Smooth muscle cell (in vitro differentiated cells): ENCODE measurements at regions not wholly inside any gene's neighbourhood (a gene's known extent, or its start where the extent isn't known, plus 50 kb on each side); places are given as distances from the start of the nearest gene placed in this dataset.

ENCODE experiments used
- DNase-seq: peaks from one replicate; lab custom pipeline; 2025; ENCODE audit not compliant: unreplicated experiment; lab: John Stamatoyannopoulos, UW
- H2AFZ ChIP-seq: fragments of 200-600 bp; sonication (generic); 2 replicates; pipeline ENCODE4 v1.6.0; 2016; ENCODE audit warnings: antibody characterized with exemption, low read depth, mild to moderate bottlenecking
- H3F3A ChIP-seq: fragments of 200-600 bp; sonication (generic); 2 replicates; pipeline ENCODE4 v1.6.0; 2017; ENCODE audit warnings: antibody characterized with exemption, low read depth
- H3K27ac ChIP-seq: fragments of 200-600 bp; sonication (generic); 2 replicates; pipeline ENCODE4 v1.5.1; 2016; ENCODE audit warnings: low read depth, mild to moderate bottlenecking
- H3K27me3 ChIP-seq: fragments of 200-600 bp; sonication (generic); 2 replicates; pipeline ENCODE4 v1.6.1; 2016; ENCODE audit warnings: low read depth, mild to moderate bottlenecking
- H3K36me3 ChIP-seq: fragments of 200-600 bp; sonication (generic); 2 replicates; pipeline ENCODE4 v1.5.1; 2016; ENCODE audit warnings: low read depth
- H3K4me1 ChIP-seq: fragments of 200-600 bp; sonication (generic); 2 replicates; pipeline ENCODE4 v1.5.1; 2016; ENCODE audit warnings: low read depth
- H3K4me2 ChIP-seq: fragments of 200-600 bp; sonication (generic); 2 replicates; pipeline ENCODE4 v1.6.0; 2016; ENCODE audit warnings: mild to moderate bottlenecking
- H3K4me3 ChIP-seq: fragments of 200-600 bp; sonication (generic); 2 replicates; pipeline ENCODE4 v1.5.1; 2016; ENCODE audit warnings: mild to moderate bottlenecking
- H3K79me2 ChIP-seq: fragments of 200-600 bp; sonication (generic); 2 replicates; pipeline ENCODE4 v1.6.0; 2016; ENCODE audit warnings: low read depth, mild to moderate bottlenecking
- H3K9ac ChIP-seq: fragments of 200-600 bp; sonication (generic); 2 replicates; pipeline ENCODE4 v1.6.0; 2016; ENCODE audit warnings: low read depth
- H3K9me3 ChIP-seq: fragments of 200-600 bp; sonication (generic); replicated peaks from 2 replicates; pipeline ENCODE4 v1.5.1; 2016; ENCODE audit warnings: low read depth
- H4K20me1 ChIP-seq: fragments of 200-600 bp; sonication (generic); 2 replicates; pipeline ENCODE4 v1.6.0; 2016; ENCODE audit warnings: low read depth
- CTCF ChIP-seq: fragments of 200-600 bp; sonication (generic); IDR thresholded peaks from 2 replicates; pipeline ENCODE4 v1.5.1; 2017; ENCODE audit warnings: borderline replicate concordance, mild to moderate bottlenecking, antibody characterized with exemption; ENCODE audit not compliant: insufficient read depth, poor library complexity, severe bottlenecking
- WGBS: methylation state at CpG from one replicate; pipeline ENCODE4 v1.1.7; 2016; ENCODE audit warnings: low lambda C conversion rate; 5-methylcytosine and 5-hydroxymethylcytosine counted together

GRCh38 chr13:60227158-60227557, 63.4 kb upstream of the DIAPH3 start:
- Histone ChIP-seq H3K9ac (no peak overlapping the region), H3K4me2 (no peak overlapping the region), H3F3A (peaks cover 6% of the 10 kb centered on the region), H4K20me1 (no peaks in the 10 kb centered on the region), H3K4me3 (no peak overlapping the region), H3K27me3 (peaks cover 4% of the 10 kb centered on the region), H3K4me1 (no peaks in the 10 kb centered on the region), H3K79me2 (no peaks in the 10 kb centered on the region), H3K36me3 (no peaks in the 10 kb centered on the region), H2AFZ (no peak overlapping the region), H3K27ac (no peak overlapping the region), H3K9me3 (no peaks in the 10 kb centered on the region)
- no peak for DNase-seq
- TF ChIP-seq CTCF: no peak

GRCh38 chr13:60229708-60230272, 66.1 kb upstream of the DIAPH3 start:
- H2AFZ ChIP-seq: peak overlapping the region; percentile 52
- H3K4me1 ChIP-seq: no peaks in the 10 kb centered on the region
- peak overlapping the region; percentile 79 for H3K4me2 ChIP-seq
- no peaks in the 10 kb centered on the region for H3K36me3 ChIP-seq
- peaks cover 6% of the 10 kb centered on the region for H3F3A ChIP-seq
- WGBS: 14% methylated on average over 1 of the region's 1 CpG
- no peaks in the 10 kb centered on the region for H3K9me3 ChIP-seq
- H4K20me1 ChIP-seq: no peaks in the 10 kb centered on the region
- TF ChIP-seq CTCF: no peak
- H3K79me2 ChIP-seq: no peaks in the 10 kb centered on the region
- H3K4me3 ChIP-seq: no peak overlapping the region
- H3K27me3 ChIP-seq: peaks cover 1% of the 10 kb centered on the region
- peak overlapping the region; percentile 46 for H3K9ac ChIP-seq
- H3K27ac ChIP-seq: peak overlapping the region; percentile 66
- no peak for DNase-seq

GRCh38 chr13:60230593-60230992, 66.9 kb upstream of the DIAPH3 start:
- no peaks in the 10 kb centered on the region for H3K4me1 ChIP-seq
- H3K4me2 ChIP-seq: peak overlapping the region; percentile 79
- no peak for TF ChIP-seq CTCF
- no peaks in the 10 kb centered on the region for H4K20me1 ChIP-seq
- no peaks in the 10 kb centered on the region for H3K36me3 ChIP-seq
- 5% methylated on average over 3 of the region's 3 CpGs for WGBS
- peak overlapping the region; percentile 52 for H2AFZ ChIP-seq
- DNase-seq: no peak
- peak overlapping the region; percentile 16 for H3K4me3 ChIP-seq
- no peaks in the 10 kb centered on the region for H3K27me3 ChIP-seq
- H3F3A ChIP-seq: peaks cover 6% of the 10 kb centered on the region
- peak overlapping the region; percentile 46 for H3K9ac ChIP-seq
- H3K79me2 ChIP-seq: no peaks in the 10 kb centered on the region
- no peaks in the 10 kb centered on the region for H3K9me3 ChIP-seq
- H3K27ac ChIP-seq: peak overlapping the region; percentile 66

GRCh38 chr13:60242043-60242595, 78.4 kb upstream of the DIAPH3 start:
- no peaks in the 10 kb centered on the region for H4K20me1 ChIP-seq
- no peaks in the 10 kb centered on the region for H3K27me3 ChIP-seq
- no peaks in the 10 kb centered on the region for H3K9me3 ChIP-seq
- H3K27ac ChIP-seq: no peak overlapping the region
- 57% methylated on average over 2 of the region's 2 CpGs for WGBS
- H3K9ac ChIP-seq: no peak overlapping the region
- H3K36me3 ChIP-seq: no peaks in the 10 kb centered on the region
- H3F3A ChIP-seq: no peaks in the 10 kb centered on the region
- H3K4me3 ChIP-seq: no peak overlapping the region
- no peak overlapping the region for H2AFZ ChIP-seq
- no peak for TF ChIP-seq CTCF
- H3K4me2 ChIP-seq: no peak overlapping the region
- no peak for DNase-seq
- no peaks in the 10 kb centered on the region for H3K79me2 ChIP-seq
- H3K4me1 ChIP-seq: no peaks in the 10 kb centered on the region
